ENCODE measurements at regions not wholly inside any gene's neighbourhood (a gene's known extent, or its start where the extent isn't known, plus 50 kb on each side); places are given as distances from the start of the nearest gene placed in this dataset.

DNA sequence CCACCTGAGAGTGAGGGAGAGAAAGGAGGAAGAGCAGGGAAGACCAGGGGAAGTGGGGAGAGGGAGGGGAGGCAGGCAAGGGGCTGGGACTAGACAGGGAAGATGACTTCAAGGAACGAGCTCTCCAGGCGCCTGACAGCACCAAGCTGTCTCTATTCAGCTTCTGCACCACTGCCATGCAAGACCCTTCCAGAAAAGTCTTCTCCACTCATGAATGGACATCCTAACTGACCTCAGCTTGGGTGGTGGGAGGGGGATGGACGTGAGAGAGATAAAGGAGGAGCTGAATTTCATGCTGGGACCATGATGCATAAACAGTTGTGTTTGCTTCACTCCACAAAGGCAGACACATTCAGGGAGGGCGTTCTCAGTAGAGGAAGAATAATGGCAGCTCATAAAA, 206.4 kb upstream of the ARL4C start:
- Histone ChIP-seq H3K9me3 (ENCODE audit: insufficient read depth in 2 of 2, low read depth in 1 of 2, low read length in 1 of 2) (peaks cover under 1 to 5% of the 10 kb centered on the region in 2 experiments), H3K18ac (ENCODE audit: extremely low read depth, low read length) (0 out of 2 replicates have a peak overlapping the region, but pooled peaks have one; percentile 0), H3K79me2 (ENCODE audit: control insufficient read depth in 1 of 2, insufficient read depth in 2 of 2, low read length in 2 of 2) (no peaks in the 10 kb centered on the region), H3K23me2 (ENCODE audit: low read depth, low read length) (no peaks in the 10 kb centered on the region), H3K14ac (ENCODE audit: insufficient read length) (no peak overlapping the region), H2AK5ac (ENCODE audit: low read depth, low read length) (no peak overlapping the region), H2BK120ac (replicated peaks; ENCODE audit: low read depth, low read length) (no peak overlapping the region), H3K27me3 (replicated peaks in 1 of 4; ENCODE audit: control insufficient read depth in 3 of 4, extremely low read depth in 1 of 4, insufficient read depth in 3 of 4, low read length in 3 of 4) (no peaks in the 10 kb centered on the region), H2AFZ (ENCODE audit: low read length) (no peak overlapping the region), H4K5ac (ENCODE audit: insufficient read length, low read depth, low read length) (no peak overlapping the region), H3K79me1 (ENCODE audit: low read depth, low read length) (no peaks in the 10 kb centered on the region), H2BK12ac (ENCODE audit: low read depth, low read length) (no peak overlapping the region), H3K23ac (ENCODE audit: insufficient read length) (no peak overlapping the region), H3K27ac (ENCODE audit: low read depth, low read length) (no peak overlapping the region), H2BK20ac (ENCODE audit: low read length) (no peak overlapping the region), H3K4me2 (ENCODE audit: insufficient read depth in 1 of 2, low read depth in 2 of 2, low read length in 2 of 2) (no peak overlapping the region), H2BK5ac (ENCODE audit: low read depth, low read length) (no peak overlapping the region), H3K4me1 (replicated peaks in 1 of 4; ENCODE audit: control insufficient read depth in 3 of 4, insufficient read depth in 4 of 4, low read length in 3 of 4) (peaks cover 2 to 10% (median 6%) of the 10 kb centered on the region in 4 experiments; a peak in 6 of 7 replicates), H3K4ac (replicated peaks; ENCODE audit: insufficient read length, low read depth, low read length) (no peak overlapping the region), H3K56ac (replicated peaks; ENCODE audit: insufficient read length, low read depth, low read length) (no peak overlapping the region), H4K8ac (ENCODE audit: extremely low read depth, insufficient read depth, low read length) (no peak overlapping the region), H2BK15ac (ENCODE audit: low read length) (no peak overlapping the region), H3K9ac (replicated peaks in 1 of 4; ENCODE audit: extremely low read depth in 1 of 4, low read depth in 3 of 4, low read length in 3 of 4) (no peak overlapping the region), H3K4me3 (ENCODE audit: extremely low read depth in 1 of 4, insufficient read depth in 2 of 4, low read depth in 3 of 4, low read length in 4 of 4) (no peak overlapping the region), H4K20me1 (replicated peaks in 1 of 2; ENCODE audit: control insufficient read depth in 1 of 2, insufficient read depth in 2 of 2, low read length in 2 of 2) (no peaks in the 10 kb centered on the region), H3K36me3 (ENCODE audit: control insufficient read depth in 2 of 4, insufficient read depth in 4 of 4, low read length in 3 of 4) (no peaks in the 10 kb centered on the region), H4K91ac (replicated peaks; ENCODE audit: insufficient read length, low read length) (peak overlapping the region; percentile 11)
- ChIA-PET POLR2A (ENCODE audit: partially characterized antibody) (no interaction called here), CTCF (ENCODE audit: partially characterized antibody) (interaction anchor here (0.5 to 2.0 kb wide), 4 partner anchors 16 to 354 kb away, joined by 3 to 7 read pairs (median 4); no protein-coding TSS in a partner anchor)
- WGBS, 2 experiments (ENCODE audit: extremely low coverage in 1 of 2, insufficient coverage in 1 of 2, insufficient read length in 1 of 2, insufficient replicate concordance in 2 of 2, low coverage in 1 of 2, low lambda C conversion rate in 2 of 2, missing lambda C conversion rate in 1 of 2): 79% methylated on average over 4 of the region's 4 CpGs; no CpG with 5 or more reads in 1 of the 2 experiments
- FAIRE-seq (no peak), DNase-seq (ENCODE audit: low read depth in 1 of 2, low spot score in 2 of 2) (no peak)
- TF ChIP-seq CBX5 (IDR thresholded peaks at IDR 0.05; ENCODE audit: low read depth, low read length) (no peak), ASH2L (IDR thresholded peaks at IDR 0.05; ENCODE audit: low read length) (no peak), ZNF274 (IDR thresholded peaks at IDR 0.05; ENCODE audit: borderline replicate concordance, extremely low read depth, low read length) (no peak), CREB1 (IDR thresholded peaks at IDR 0.05) (no peak), KDM1A (IDR thresholded peaks at IDR 0.05; ENCODE audit: borderline replicate concordance, low read length) (no peak), CTBP2 (IDR thresholded peaks at IDR 0.05; ENCODE audit: borderline replicate concordance, insufficient read depth, insufficient read length, low read length) (no peak), FOSL1 (IDR thresholded peaks at IDR 0.05; ENCODE audit: insufficient read depth, low read depth, low read length) (no peak), RXRA (IDR thresholded peaks at IDR 0.05; ENCODE audit: insufficient read depth, low read depth, low read length) (no peak), KDM5A (IDR thresholded peaks at IDR 0.05; ENCODE audit: low read length) (no peak), CHD2 (IDR thresholded peaks at IDR 0.05; ENCODE audit: low read length) (no peak), RBBP5 (IDR thresholded peaks at IDR 0.05; ENCODE audit: borderline replicate concordance, low read depth, low read length) (no peak), SAP30 (IDR thresholded peaks at IDR 0.05; ENCODE audit: insufficient read depth, insufficient replicate concordance, low read length) (no peak)
- TF ChIP-seq, protein P1, sequence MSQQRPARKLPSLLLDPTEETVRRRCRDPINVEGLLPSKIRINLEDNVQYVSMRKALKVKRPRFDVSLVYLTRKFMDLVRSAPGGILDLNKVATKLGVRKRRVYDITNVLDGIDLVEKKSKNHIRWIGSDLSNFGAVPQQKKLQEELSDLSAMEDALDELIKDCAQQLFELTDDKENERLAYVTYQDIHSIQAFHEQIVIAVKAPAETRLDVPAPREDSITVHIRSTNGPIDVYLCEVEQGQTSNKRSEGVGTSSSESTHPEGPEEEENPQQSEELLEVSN (IDR thresholded peaks at IDR 0.05): no peak
